GM11168 (cell line): ENCODE measurements at regions not wholly inside any gene's neighbourhood (a gene's known extent, or its start where the extent isn't known, plus 50 kb on each side); places are given as distances from the start of the nearest gene placed in this dataset.

ENCODE experiments used
- in situ Hi-C: fragments of 300-500 bp; cut with MboI; formaldehyde crosslinking; loops from one replicate; pipeline ENCODE4 v1.12.0; 2022; ENCODE audit warnings: low sequenced_read_pairs; ENCODE audit not compliant: unreplicated experiment

DNA sequence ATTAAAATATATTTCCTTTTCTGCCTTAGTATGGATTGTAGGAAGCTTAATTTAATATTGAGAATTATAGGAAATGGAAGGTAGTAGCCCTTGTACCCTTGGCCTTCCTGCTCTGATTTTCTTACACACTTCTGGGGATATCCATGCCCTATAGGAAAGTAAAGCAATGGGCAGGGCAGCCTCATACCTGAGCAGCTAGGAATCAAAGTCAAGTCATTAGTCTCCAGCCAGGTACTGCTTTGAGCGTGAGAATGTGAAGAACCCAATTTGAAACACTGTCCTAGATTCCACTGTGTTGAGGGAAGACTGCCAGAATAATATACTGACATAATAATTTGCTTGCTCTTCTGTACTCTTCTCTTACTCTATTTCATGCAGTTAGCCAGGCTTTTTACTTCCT is 51.0 kb upstream of the L3MBTL3 start:
- in situ Hi-C loops = no loop called here

- in situ Hi-C loops = no loop called here
Observed at GRCh38 chr6:129966125-129966524, 52.3 kb upstream of the L3MBTL3 start.

DNA sequence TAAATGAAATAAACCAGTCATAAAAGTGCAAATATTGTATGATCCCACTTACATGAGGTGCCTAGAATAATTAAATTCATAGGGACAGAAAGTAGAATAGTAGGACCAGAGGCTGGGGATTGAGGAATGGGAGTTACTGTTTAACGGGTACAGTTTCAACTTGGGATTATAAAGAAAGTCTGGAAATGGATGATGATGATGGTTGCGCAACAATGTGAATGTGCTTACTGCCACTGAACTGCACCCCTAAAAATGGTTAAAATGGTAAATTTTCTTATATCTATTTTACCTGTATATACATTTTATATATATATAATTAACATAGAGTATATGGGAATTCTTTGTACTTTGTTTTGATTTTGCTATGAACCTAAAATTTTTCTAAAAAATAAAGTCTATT is 53.3 kb upstream of the L3MBTL3 start:
- in situ Hi-C loops = no loop called here

GRCh38 chr6:129959358-129959930 is 58.9 kb upstream of the L3MBTL3 start:
- in situ Hi-C loops = no loop called here

DNA sequence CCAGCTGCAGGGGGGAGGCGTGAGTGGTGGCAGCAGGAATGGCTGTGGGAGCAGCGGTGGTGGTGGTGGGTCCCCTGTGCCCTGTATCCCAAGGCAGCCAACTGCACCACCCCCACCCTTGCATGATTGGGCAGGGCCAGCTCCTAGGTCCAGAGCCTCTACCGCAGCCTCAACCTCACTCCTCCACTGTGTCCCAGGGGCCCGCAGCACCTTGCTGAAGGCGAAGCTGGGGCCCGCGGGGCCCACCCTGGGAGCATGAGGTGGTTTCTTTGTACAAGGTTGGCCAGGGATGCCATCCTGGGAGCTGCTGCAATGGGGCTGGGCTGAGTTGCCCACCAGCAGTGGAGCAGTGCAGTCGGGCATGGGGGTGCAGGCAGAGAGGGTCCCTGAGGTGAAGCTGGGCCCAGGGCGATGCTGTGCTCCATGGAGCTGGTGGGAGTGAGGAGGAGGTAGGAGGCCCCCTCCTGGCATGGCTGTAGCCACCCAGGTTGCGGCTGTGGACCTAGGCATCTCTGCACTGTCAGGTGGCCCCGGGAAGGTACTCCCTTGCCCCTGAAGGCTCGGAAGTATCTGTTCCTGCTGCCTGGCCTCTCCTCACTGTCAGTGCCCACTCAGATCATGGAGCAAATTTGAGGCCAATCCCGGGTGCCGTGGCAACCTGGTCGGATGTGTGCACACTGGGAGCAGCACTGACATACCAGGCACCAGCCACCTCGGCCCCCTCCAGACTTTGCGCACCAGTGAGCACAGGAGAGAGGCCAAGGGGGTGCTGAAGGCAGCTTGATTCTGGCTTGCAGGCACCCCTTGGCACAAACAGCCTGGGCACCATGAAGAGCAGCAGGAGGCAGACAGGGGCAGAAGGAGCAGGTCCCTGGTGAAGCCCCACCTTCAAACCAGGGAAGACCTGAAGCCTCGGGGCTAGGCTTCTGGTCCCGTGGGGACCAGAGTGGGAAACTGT is 60.2 kb upstream of the L3MBTL3 start:
- in situ Hi-C loops = no loop called here

DNA sequence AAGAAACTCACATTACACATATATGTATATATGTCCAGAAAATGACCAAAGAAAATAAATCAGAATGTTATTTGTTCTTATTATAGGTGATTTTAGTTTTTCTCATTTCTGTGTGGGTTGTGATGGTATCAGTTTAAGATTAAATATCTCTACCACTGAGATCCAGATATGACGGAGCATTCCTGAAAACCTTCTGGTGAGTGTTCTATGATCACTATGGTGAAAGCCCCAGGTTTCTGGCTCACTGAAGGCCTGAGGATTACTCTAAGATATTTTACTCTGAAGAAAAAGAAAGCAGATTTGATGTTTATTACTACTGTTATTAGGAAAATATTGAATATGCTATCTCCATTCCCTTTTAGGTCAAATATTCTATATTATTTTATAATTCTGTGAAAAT is 62.8 kb upstream of the L3MBTL3 start:
- in situ Hi-C loops = no loop called here

DNA sequence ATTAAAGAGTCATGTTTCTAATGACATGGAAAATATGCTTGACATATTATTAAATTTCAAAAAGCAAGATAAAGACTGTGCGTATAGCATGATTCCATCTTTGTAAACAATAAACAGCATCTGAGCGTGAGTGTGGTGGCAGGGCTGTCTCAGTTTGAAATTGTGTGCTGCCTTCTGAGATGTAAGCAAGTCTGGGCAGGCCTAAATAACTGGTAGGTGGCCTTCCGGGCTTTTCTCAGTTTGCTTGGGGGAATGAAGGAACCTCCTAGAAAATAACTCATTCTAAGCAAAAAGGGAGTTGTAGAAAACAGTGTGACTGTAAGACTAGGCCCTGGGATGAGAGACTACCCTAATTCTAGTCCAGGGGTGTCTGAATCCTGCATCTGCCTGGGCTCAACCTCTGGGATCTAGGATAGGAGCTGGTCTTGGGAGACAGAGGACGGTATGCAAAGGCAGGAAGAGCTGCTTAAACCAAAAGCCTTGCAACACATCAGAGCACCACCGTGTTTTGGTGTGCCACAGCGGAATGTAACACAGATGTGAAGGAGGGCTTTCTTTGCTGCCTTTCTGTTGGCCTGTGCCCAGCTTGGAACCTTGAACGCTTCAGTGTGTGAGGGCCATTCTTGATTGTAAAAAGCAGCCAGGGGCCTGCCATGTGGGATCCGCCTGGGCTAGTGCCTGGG is 63.5 kb upstream of the L3MBTL3 start:
- in situ Hi-C loops = no loop called here

GRCh38 chr6:129947797-129948196 is 70.6 kb upstream of the L3MBTL3 start:
- in situ Hi-C loops = no loop called here

- in situ Hi-C loops = no loop called here
Observed at GRCh38 chr6:129946439-129947140, 71.8 kb upstream of the L3MBTL3 start.

DNA sequence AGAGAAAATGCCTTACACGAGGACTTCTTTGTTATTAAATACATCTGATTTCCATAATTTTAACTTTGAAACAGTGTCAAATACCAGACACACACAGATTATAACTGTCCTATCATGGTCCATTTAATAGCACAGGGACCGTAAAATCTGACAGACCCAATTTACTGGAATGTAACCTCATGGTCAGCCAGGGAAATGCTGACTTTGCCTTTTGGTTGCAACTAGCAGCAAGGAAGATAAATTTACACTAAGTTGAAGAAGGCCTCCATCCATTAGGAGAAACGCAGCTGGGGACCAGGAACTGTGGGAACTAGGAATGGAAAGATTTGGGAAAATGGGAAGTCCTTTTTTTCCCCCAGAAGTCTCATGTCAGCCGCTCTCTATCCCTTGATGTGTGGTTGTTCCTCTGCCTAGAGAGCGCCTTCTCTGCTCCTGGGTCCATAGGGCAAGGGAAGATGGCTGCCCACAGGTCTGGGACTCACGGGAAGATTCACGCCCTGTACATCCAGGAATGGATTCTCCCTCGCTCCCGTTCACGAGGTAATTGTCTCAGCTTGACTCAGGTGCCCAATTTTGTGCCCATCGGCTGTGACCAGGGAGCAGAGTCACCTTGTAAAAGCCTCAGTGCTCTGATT is 74.6 kb upstream of the L3MBTL3 start:
- in situ Hi-C loops = no loop called here

GRCh38 chr6:129940454-129941195 is 77.8 kb upstream of the L3MBTL3 start:
- in situ Hi-C loops = no loop called here

GRCh38 chr6:129938249-129939020 is 77.3 kb upstream of the TMEM244 start:
- in situ Hi-C loops = no loop called here

- in situ Hi-C loops = no loop called here
Observed at GRCh38 chr6:129936329-129937165, 75.4 kb upstream of the TMEM244 start.

GRCh38 chr6:129932321-129932720 is 71.2 kb upstream of the TMEM244 start:
- in situ Hi-C loops = no loop called here

GRCh38 chr6:129929433-129929832 is 68.3 kb upstream of the TMEM244 start:
- in situ Hi-C loops = no loop called here

GRCh38 chr6:129923530-129924250 is 62.6 kb upstream of the TMEM244 start:
- in situ Hi-C loops = loop anchor here (25.0 kb wide), 1 partner anchor 1189 kb away; no protein-coding TSS in a partner anchor
